ENCODE measurements at regions not wholly inside any gene's neighbourhood (a gene's known extent, or its start where the extent isn't known, plus 50 kb on each side); places are given as distances from the start of the nearest gene placed in this dataset.

DNA sequence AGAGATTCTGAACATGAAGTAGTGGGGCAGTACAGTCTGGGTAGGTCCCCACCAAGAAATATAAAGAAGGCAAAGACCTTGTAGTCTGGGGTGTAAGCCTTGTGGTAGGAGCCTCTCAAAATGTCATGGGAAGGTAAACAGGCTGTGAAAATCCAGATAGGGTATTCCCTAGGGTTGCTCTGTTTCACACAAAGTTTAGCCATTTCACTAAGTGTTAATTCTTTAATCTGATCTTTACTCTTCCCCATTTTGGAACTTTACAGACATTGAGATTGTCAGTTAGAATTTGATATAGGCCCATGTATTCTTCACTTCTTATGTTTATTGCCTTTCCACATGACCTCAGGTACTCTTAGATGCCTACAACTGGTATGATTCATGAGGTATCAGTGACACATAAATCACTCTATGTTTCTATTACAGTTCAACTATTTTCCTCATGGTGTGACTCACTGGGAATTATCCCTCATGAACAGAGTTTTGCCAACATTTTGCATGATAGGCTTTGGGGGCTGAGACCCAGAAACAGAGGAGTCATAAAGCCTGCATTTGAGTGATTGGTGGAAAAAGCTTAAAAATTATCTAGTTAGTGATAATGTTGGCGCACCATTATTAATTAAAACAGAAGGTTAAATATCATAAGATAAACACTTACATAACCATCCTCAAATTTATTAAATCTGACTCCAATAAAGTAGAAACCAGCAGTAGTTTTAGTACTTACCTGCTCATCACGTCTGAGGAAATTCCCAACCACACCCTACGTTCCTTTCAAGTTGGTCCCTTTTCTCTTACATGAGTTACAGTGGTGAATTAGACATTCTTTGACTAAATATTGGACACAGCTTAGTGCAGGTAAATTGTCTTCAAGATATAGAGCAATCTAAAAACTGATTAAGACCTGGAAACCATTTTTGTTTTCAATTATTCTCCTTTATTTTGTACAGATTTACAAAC lies 399.8 kb upstream of the MEF2C start:
- H3K79me2 ChIP-seq (ENCODE audit: insufficient read depth, low read length) = no peaks in the 10 kb centered on the region
- H3K27me3 ChIP-seq (ENCODE audit: insufficient read depth, low read length) = no peaks in the 10 kb centered on the region
- TF ChIP-seq, protein P1, sequence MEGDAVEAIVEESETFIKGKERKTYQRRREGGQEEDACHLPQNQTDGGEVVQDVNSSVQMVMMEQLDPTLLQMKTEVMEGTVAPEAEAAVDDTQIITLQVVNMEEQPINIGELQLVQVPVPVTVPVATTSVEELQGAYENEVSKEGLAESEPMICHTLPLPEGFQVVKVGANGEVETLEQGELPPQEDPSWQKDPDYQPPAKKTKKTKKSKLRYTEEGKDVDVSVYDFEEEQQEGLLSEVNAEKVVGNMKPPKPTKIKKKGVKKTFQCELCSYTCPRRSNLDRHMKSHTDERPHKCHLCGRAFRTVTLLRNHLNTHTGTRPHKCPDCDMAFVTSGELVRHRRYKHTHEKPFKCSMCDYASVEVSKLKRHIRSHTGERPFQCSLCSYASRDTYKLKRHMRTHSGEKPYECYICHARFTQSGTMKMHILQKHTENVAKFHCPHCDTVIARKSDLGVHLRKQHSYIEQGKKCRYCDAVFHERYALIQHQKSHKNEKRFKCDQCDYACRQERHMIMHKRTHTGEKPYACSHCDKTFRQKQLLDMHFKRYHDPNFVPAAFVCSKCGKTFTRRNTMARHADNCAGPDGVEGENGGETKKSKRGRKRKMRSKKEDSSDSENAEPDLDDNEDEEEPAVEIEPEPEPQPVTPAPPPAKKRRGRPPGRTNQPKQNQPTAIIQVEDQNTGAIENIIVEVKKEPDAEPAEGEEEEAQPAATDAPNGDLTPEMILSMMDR (IDR thresholded peaks at IDR 0.05; ENCODE audit: insufficient read depth, low read depth, low read length) = no peak
- H3K9ac ChIP-seq (ENCODE audit: low read length) = peak overlapping the region; percentile 27
- peak overlapping the region; percentile 19 for H3K4me2 ChIP-seq (ENCODE audit: low read length)
- no peaks in the 10 kb centered on the region for H3K9me3 ChIP-seq (ENCODE audit: insufficient read depth, low read depth, low read length)
- peak; percentile 92 for DNase-seq (ENCODE audit: low read depth)
- H3K36me3 ChIP-seq (ENCODE audit: insufficient read depth, low read length) = no peaks in the 10 kb centered on the region
- H3K9me3 Mint-ChIP-seq (ENCODE audit: unreplicated experiment) = no peaks in the 10 kb centered on the region
- FAIRE-seq = peak; percentile 94
- peak overlapping the region; percentile 28 for H3K27ac Mint-ChIP-seq (ENCODE audit: unreplicated experiment)
- H3K27me3 Mint-ChIP-seq (ENCODE audit: low read depth, unreplicated experiment) = no peaks in the 10 kb centered on the region
- H4K20me1 ChIP-seq (ENCODE audit: insufficient read depth, low read length) = no peaks in the 10 kb centered on the region
- peak overlapping the region; percentile 70 for H3K27ac ChIP-seq (ENCODE audit: low read depth, low read length)
- peaks cover 36% of the 10 kb centered on the region for H3K4me1 Mint-ChIP-seq (ENCODE audit: low read depth, unreplicated experiment)
- H3K4me1 ChIP-seq (ENCODE audit: insufficient read depth, low read length) = peaks cover 20% of the 10 kb centered on the region
- H3K36me3 Mint-ChIP-seq (ENCODE audit: low read depth, unreplicated experiment) = no peaks in the 10 kb centered on the region
- H3K4me3 ChIP-seq (ENCODE audit: insufficient read depth, low read depth, low read length) = no peak overlapping the region
- H2AFZ ChIP-seq (ENCODE audit: low read depth, low read length) = no peak overlapping the region
- no peak overlapping the region for H3K4me3 Mint-ChIP-seq (ENCODE audit: unreplicated experiment)

DNA sequence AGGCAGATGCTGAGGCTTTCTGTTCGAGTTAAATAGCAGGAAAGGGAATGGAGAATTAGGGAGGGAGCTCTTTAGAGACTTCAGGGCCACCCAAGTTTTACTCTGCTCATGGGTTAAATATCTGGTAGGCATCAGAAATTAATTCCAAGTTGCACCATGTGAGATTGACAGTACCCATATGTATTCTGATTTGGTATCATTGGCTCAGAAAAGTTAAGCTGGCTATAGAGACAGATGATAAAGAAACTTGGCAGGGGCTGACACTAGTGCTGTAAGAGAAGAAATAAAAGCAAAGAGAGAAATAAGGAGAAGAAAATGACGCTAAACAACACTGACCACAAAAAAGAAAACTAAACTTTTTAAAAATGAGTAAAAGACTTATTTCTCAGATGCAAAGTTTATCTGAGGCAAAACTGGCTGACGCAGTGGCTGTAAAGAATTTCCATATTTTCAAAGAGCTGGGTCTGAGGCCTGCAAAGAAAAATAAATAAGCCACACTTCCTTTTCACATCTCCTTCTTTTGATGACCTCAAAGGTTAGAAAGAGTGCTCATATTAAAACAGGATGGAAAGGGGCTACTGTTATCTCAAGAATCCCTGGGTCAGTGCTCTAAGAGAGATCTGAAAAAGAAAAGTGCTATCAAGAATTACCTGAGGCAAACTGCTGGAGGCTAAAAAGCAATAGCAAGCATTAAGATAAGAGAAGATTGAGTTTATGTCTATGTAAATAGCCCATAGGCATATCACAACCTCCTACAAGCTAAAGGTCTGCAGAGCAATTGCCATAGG lies 399.0 kb upstream of the MEF2C start:
- peak; percentile 71 for DNase-seq (ENCODE audit: low read depth)
- Mint-ChIP-seq H3K27me3 (ENCODE audit: low read depth, unreplicated experiment) (no peaks in the 10 kb centered on the region), H3K9me3 (ENCODE audit: unreplicated experiment) (no peaks in the 10 kb centered on the region), H3K27ac (ENCODE audit: unreplicated experiment) (no peak overlapping the region), H3K36me3 (ENCODE audit: low read depth, unreplicated experiment) (no peaks in the 10 kb centered on the region), H3K4me1 (ENCODE audit: low read depth, unreplicated experiment) (peaks cover 42% of the 10 kb centered on the region), H3K4me3 (ENCODE audit: unreplicated experiment) (no peak overlapping the region)
- Histone ChIP-seq H3K27ac (ENCODE audit: low read depth, low read length) (peak overlapping the region; percentile 70), H3K36me3 (ENCODE audit: insufficient read depth, low read length) (no peaks in the 10 kb centered on the region), H3K9me3 (ENCODE audit: insufficient read depth, low read depth, low read length) (no peaks in the 10 kb centered on the region), H3K79me2 (ENCODE audit: insufficient read depth, low read length) (no peaks in the 10 kb centered on the region), H4K20me1 (ENCODE audit: insufficient read depth, low read length) (no peaks in the 10 kb centered on the region), H3K27me3 (ENCODE audit: insufficient read depth, low read length) (no peaks in the 10 kb centered on the region), H3K9ac (ENCODE audit: low read length) (peak overlapping the region; percentile 27), H3K4me3 (ENCODE audit: insufficient read depth, low read depth, low read length) (no peak overlapping the region), H3K4me1 (ENCODE audit: insufficient read depth, low read length) (peaks cover 28% of the 10 kb centered on the region), H3K4me2 (ENCODE audit: low read length) (peak overlapping the region; percentile 19), H2AFZ (ENCODE audit: low read depth, low read length) (no peak overlapping the region)
- FAIRE-seq = no peak
- TF ChIP-seq, protein P1 (IDR thresholded peaks at IDR 0.05; ENCODE audit: insufficient read depth, low read depth, low read length) = no peak
- no peak for TF ChIP-seq EZH2 (IDR thresholded peaks at IDR 0.05; ENCODE audit: insufficient read depth, low read length)
